SK-N-SH (cell line): ENCODE measurements at regions not wholly inside any gene's neighbourhood (a gene's known extent, or its start where the extent isn't known, plus 50 kb on each side); places are given as distances from the start of the nearest gene placed in this dataset.

Source experiments
- CTCF ChIA-PET: fragments of 300-600, 350-600 bp; formaldehyde crosslinking; extraction: SDS; loops from one replicate; lab custom pipeline; 2021; lab: Yijun Ruan, JAX
- POLR2A ChIA-PET: fragments of 350-600 bp; sonication (Branson Sonifier 250); formaldehyde crosslinking; extraction: SDS; loops from one replicate; lab custom pipeline; 2020; ENCODE audit warnings: antibody characterized with exemption, inconsistent platforms; lab: Yijun Ruan, JAX
- DNase-seq: peaks from one replicate; pipeline ENCODE4 v3.0.0; 2012
- H2AFZ ChIP-seq: fragments of 200-600 bp; sonication (generic); 2 replicates; pipeline ENCODE4 v1.8.1; 2016; ENCODE audit warnings: antibody characterized with exemption, mild to moderate bottlenecking, low read depth
- H3F3A ChIP-seq: fragments of 200-600 bp; sonication (generic); replicated peaks from 2 replicates; pipeline ENCODE3; 2016; ENCODE audit warnings: antibody characterized with exemption, mild to moderate bottlenecking; ENCODE audit not compliant: insufficient read depth
- H3K27ac ChIP-seq, 2 experiments: fragments of 200-500 bp in 1 of 2; fragments of 200-600 bp in 1 of 2; sonication (Bioruptor generic) in 1 of 2; sonication (generic), shearing (Covaris generic) in 1 of 2; 2 replicates each; pipeline versions ENCODE4 v1.5.1 to v1.6.1; 2014 to 2016; ENCODE audit warnings: low read depth in 2 of 2, inconsistent platforms in 1 of 2, low read length in 1 of 2, mild to moderate bottlenecking in 1 of 2, mixed read lengths in 1 of 2
- H3K27me3 ChIP-seq: fragments of 200-600 bp; sonication (generic), shearing (Covaris generic); 2 replicates; pipeline ENCODE4 v1.6.1; 2016; ENCODE audit warnings: mixed run types; ENCODE audit not compliant: insufficient read depth
- H3K36me3 ChIP-seq, 2 experiments: fragments of 200-500 bp in 1 of 2; fragments of 200-600 bp in 1 of 2; sonication (Bioruptor generic) in 1 of 2; sonication (generic) in 1 of 2; replicated peaks in 1 of 2; 2 replicates each; pipeline versions ENCODE3 to v1.5.1; 2014 to 2016; ENCODE audit warnings: low read length in 1 of 2, mild to moderate bottlenecking in 1 of 2; ENCODE audit not compliant: insufficient read depth in 2 of 2, control insufficient read depth in 1 of 2
- H3K4me1 ChIP-seq, 2 experiments: fragments of 200-500 bp in 1 of 2; fragments of 200-600 bp in 1 of 2; sonication (Bioruptor generic) in 1 of 2; sonication (generic), shearing (Covaris generic) in 1 of 2; 2 replicates each; pipeline versions ENCODE4 v1.5.1 to v1.6.1; 2014 to 2016; ENCODE audit warnings: low read depth in 1 of 2, low read length in 1 of 2, mixed run types in 1 of 2; ENCODE audit not compliant: insufficient read depth in 2 of 2, control insufficient read depth in 1 of 2
- H3K4me2 ChIP-seq: fragments of 200-600 bp; sonication (generic), shearing (Covaris generic); 2 replicates; pipeline ENCODE4 v1.6.1; 2017; ENCODE audit warnings: mixed run types
- H3K4me3 ChIP-seq, 2 experiments: fragments of 200-500 bp in 1 of 2; fragments of 200-600 bp in 1 of 2; sonication (Bioruptor generic) in 1 of 2; sonication (generic), shearing (Covaris generic) in 1 of 2; 2 replicates each; pipeline versions ENCODE4 v1.5.1 to v1.8.1; 2014 to 2016; ENCODE audit warnings: low read depth in 2 of 2, inconsistent platforms in 1 of 2, low read length in 1 of 2, mild to moderate bottlenecking in 1 of 2, mixed read lengths in 1 of 2, moderate library complexity in 1 of 2
- H3K79me2 ChIP-seq: fragments of 200-600 bp; sonication (generic); 2 replicates; pipeline ENCODE4 v1.8.1; 2017; ENCODE audit warnings: mild to moderate bottlenecking; ENCODE audit not compliant: insufficient read depth
- H3K9ac ChIP-seq: fragments of 200-600 bp; sonication (generic); 2 replicates; pipeline ENCODE4 v1.6.1; 2017; ENCODE audit warnings: mixed run types
- H3K9me2 ChIP-seq: fragments of 200-600 bp; sonication (generic); 2 replicates; pipeline ENCODE4 v1.6.1; 2017; ENCODE audit warnings: mixed run types
- H3K9me3 ChIP-seq: fragments of 200-600 bp; sonication (generic); 2 replicates; pipeline ENCODE4 v1.6.1; 2017; ENCODE audit warnings: mixed run types, mild to moderate bottlenecking, moderate library complexity
- H4K20me1 ChIP-seq: fragments of 200-600 bp; sonication (generic); 2 replicates; pipeline ENCODE4 v1.6.1; 2017; ENCODE audit warnings: mild to moderate bottlenecking, mixed run types; ENCODE audit not compliant: insufficient read depth
- CTCF ChIP-seq: fragments of 200-600 bp; sonication (generic); IDR thresholded peaks from 2 replicates; pipeline ENCODE4 v1.6.1; 2017; ENCODE audit warnings: antibody characterized with exemption, mild to moderate bottlenecking, moderate library complexity
- ELF1 ChIP-seq: IDR thresholded peaks from 2 replicates; pipeline ENCODE4 v1.4.0; 2012
- FOSL2 ChIP-seq: IDR thresholded peaks from 2 replicates; pipeline ENCODE4 v1.4.0; 2012; ENCODE audit warnings: low read depth, mild to moderate bottlenecking, moderate library complexity, borderline replicate concordance
- FOXJ3 ChIP-seq: sonication (generic); formaldehyde crosslinking; IDR thresholded peaks from 2 replicates; pipeline ENCODE4 v1.5.1; 2020; ENCODE audit warnings: mild to moderate bottlenecking, missing genetic modification reagents
- JUND ChIP-seq: IDR thresholded peaks from 2 replicates; pipeline ENCODE4 v1.4.0; 2012
- MEF2A ChIP-seq: IDR thresholded peaks from 2 replicates; pipeline ENCODE4 v1.4.0; 2012; ENCODE audit warnings: low read depth, borderline replicate concordance
- NRF1 ChIP-seq: IDR thresholded peaks from 2 replicates; pipeline ENCODE4 v1.6.1; 2012; ENCODE audit warnings: low read depth, mild to moderate bottlenecking, low read length
- POLR2AphosphoS5 ChIP-seq: IDR thresholded peaks from 2 replicates; pipeline ENCODE4 v1.6.1; 2012; ENCODE audit warnings: low read depth, low read length
- RAD21 ChIP-seq: IDR thresholded peaks from 2 replicates; pipeline ENCODE4 v1.6.1; 2012; ENCODE audit warnings: mild to moderate bottlenecking, low read length
- RFX5 ChIP-seq: IDR thresholded peaks from 2 replicates; pipeline ENCODE4 v1.6.1; 2012; ENCODE audit warnings: mild to moderate bottlenecking, improper control_type of control experiment, low read length
- TCF12 ChIP-seq: IDR thresholded peaks from 2 replicates; pipeline ENCODE4 v1.4.0; 2012
- TEAD4 ChIP-seq: IDR thresholded peaks from 2 replicates; pipeline ENCODE4 v1.4.0; 2012; ENCODE audit warnings: mild to moderate bottlenecking, borderline replicate concordance; ENCODE audit not compliant: insufficient read depth
- WGBS: methylation state at CpG from one replicate; pipeline ENCODE4 v1.1.6; 2017; ENCODE audit warnings: low lambda C conversion rate; 5-methylcytosine and 5-hydroxymethylcytosine counted together
- TF ChIP-seq, protein P1 (sequence below): IDR thresholded peaks from 2 replicates; pipeline ENCODE4; 2012
- TF ChIP-seq, protein P2 (sequence below): fragments of 150-350 bp; IDR thresholded peaks from 2 replicates; pipeline ENCODE4 v1.6.1; 2017; ENCODE audit warnings: antibody characterized with exemption, low read length, low read depth, borderline replicate concordance
- TF ChIP-seq, protein P3 (sequence below): IDR thresholded peaks from 2 replicates; pipeline ENCODE4 v1.6.1; 2012; ENCODE audit warnings: mild to moderate bottlenecking, low read depth, low read length, moderate library complexity
- TF ChIP-seq, protein P4 (sequence below): IDR thresholded peaks from 2 replicates; pipeline ENCODE4 v1.4.0; 2012; ENCODE audit warnings: low read depth, borderline replicate concordance
- TF ChIP-seq, protein P5 (sequence below): fragments of 150-350 bp; IDR thresholded peaks from 2 replicates; pipeline ENCODE4 v1.6.1; 2016; ENCODE audit warnings: mild to moderate bottlenecking, low read depth, low read length

- H3K4me3 ChIP-seq = no peak overlapping the region
- peaks cover 0 to 5% of the 10 kb centered on the region in 2 experiments; a peak in 2 of 4 replicates for H3K4me1 ChIP-seq
- H3F3A ChIP-seq = no peaks in the 10 kb centered on the region
- no peak for DNase-seq
- no peak overlapping the region for H3K27ac ChIP-seq
- no peaks in the 10 kb centered on the region for H3K36me3 ChIP-seq
- H2AFZ ChIP-seq = no peak overlapping the region
- H3K9me3 ChIP-seq = no peaks in the 10 kb centered on the region
- CTCF ChIA-PET = no interaction called here
- no peaks in the 10 kb centered on the region for H3K9me2 ChIP-seq
- POLR2A ChIA-PET = no interaction called here
- H3K79me2 ChIP-seq = no peaks in the 10 kb centered on the region
- no peak overlapping the region for H3K9ac ChIP-seq
- no peak for TF ChIP-seq TEAD4
- TF ChIP-seq MEF2A = no peak
- TF ChIP-seq TCF12 = no peak
- no peak for TF ChIP-seq NRF1
- no peak for TF ChIP-seq JUND
- no peak for TF ChIP-seq RAD21
- no peak for TF ChIP-seq RFX5
- TF ChIP-seq CTCF = no peak
- TF ChIP-seq, protein P1, sequence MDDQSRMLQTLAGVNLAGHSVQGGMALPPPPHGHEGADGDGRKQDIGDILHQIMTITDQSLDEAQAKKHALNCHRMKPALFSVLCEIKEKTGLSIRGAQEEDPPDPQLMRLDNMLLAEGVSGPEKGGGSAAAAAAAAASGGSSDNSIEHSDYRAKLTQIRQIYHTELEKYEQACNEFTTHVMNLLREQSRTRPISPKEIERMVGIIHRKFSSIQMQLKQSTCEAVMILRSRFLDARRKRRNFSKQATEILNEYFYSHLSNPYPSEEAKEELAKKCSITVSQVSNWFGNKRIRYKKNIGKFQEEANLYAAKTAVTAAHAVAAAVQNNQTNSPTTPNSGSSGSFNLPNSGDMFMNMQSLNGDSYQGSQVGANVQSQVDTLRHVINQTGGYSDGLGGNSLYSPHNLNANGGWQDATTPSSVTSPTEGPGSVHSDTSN = no peak
- TF ChIP-seq POLR2AphosphoS5 = no peak
- TF ChIP-seq, protein P2, sequence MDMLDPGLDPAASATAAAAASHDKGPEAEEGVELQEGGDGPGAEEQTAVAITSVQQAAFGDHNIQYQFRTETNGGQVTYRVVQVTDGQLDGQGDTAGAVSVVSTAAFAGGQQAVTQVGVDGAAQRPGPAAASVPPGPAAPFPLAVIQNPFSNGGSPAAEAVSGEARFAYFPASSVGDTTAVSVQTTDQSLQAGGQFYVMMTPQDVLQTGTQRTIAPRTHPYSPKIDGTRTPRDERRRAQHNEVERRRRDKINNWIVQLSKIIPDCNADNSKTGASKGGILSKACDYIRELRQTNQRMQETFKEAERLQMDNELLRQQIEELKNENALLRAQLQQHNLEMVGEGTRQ = no peak
- TF ChIP-seq, protein P3, sequence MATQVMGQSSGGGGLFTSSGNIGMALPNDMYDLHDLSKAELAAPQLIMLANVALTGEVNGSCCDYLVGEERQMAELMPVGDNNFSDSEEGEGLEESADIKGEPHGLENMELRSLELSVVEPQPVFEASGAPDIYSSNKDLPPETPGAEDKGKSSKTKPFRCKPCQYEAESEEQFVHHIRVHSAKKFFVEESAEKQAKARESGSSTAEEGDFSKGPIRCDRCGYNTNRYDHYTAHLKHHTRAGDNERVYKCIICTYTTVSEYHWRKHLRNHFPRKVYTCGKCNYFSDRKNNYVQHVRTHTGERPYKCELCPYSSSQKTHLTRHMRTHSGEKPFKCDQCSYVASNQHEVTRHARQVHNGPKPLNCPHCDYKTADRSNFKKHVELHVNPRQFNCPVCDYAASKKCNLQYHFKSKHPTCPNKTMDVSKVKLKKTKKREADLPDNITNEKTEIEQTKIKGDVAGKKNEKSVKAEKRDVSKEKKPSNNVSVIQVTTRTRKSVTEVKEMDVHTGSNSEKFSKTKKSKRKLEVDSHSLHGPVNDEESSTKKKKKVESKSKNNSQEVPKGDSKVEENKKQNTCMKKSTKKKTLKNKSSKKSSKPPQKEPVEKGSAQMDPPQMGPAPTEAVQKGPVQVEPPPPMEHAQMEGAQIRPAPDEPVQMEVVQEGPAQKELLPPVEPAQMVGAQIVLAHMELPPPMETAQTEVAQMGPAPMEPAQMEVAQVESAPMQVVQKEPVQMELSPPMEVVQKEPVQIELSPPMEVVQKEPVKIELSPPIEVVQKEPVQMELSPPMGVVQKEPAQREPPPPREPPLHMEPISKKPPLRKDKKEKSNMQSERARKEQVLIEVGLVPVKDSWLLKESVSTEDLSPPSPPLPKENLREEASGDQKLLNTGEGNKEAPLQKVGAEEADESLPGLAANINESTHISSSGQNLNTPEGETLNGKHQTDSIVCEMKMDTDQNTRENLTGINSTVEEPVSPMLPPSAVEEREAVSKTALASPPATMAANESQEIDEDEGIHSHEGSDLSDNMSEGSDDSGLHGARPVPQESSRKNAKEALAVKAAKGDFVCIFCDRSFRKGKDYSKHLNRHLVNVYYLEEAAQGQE = no peak
- no peak for TF ChIP-seq FOSL2
- TF ChIP-seq, protein P4, sequence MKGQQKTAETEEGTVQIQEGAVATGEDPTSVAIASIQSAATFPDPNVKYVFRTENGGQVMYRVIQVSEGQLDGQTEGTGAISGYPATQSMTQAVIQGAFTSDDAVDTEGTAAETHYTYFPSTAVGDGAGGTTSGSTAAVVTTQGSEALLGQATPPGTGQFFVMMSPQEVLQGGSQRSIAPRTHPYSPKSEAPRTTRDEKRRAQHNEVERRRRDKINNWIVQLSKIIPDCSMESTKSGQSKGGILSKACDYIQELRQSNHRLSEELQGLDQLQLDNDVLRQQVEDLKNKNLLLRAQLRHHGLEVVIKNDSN = no peak
- TF ChIP-seq FOXJ3 (CRISPR knock-in tag) = no peak
- TF ChIP-seq ELF1 = no peak
- TF ChIP-seq, protein P5, sequence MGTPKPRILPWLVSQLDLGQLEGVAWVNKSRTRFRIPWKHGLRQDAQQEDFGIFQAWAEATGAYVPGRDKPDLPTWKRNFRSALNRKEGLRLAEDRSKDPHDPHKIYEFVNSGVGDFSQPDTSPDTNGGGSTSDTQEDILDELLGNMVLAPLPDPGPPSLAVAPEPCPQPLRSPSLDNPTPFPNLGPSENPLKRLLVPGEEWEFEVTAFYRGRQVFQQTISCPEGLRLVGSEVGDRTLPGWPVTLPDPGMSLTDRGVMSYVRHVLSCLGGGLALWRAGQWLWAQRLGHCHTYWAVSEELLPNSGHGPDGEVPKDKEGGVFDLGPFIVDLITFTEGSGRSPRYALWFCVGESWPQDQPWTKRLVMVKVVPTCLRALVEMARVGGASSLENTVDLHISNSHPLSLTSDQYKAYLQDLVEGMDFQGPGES = no peak
- H3K27me3 ChIP-seq = no peaks in the 10 kb centered on the region
- 20% methylated on average over 1 of the region's 1 CpG for WGBS
- H3K4me2 ChIP-seq = no peak overlapping the region
- H4K20me1 ChIP-seq = no peaks in the 10 kb centered on the region
These were observed 186.9 kb upstream of the SPOCK3 start for GRCh38 chr4:167421201-167421600.
